HFFc6 (cell line): ENCODE measurements at regions not wholly inside any gene's neighbourhood (a gene's known extent, or its start where the extent isn't known, plus 50 kb on each side); places are given as distances from the start of the nearest gene placed in this dataset.

Experiments used
- DNase-seq: peaks from one replicate; pipeline ENCODE4 v3.0.0-alpha.2; 2018
- H3K27ac Mint-ChIP-seq: 2 replicates; pipeline ENCODE4 v1.8.0; 2020; ENCODE audit warnings: mild to moderate bottlenecking, mixed read lengths
- H3K27me3 Mint-ChIP-seq: 2 replicates; pipeline ENCODE4 v1.8.0; 2021; ENCODE audit warnings: mild to moderate bottlenecking, moderate library complexity, mixed read lengths; ENCODE audit not compliant: insufficient read depth
- H3K36me3 Mint-ChIP-seq: 2 replicates; pipeline ENCODE4 v1.8.0; 2021; ENCODE audit warnings: low read depth, mixed read lengths
- H3K4me1 Mint-ChIP-seq: 2 replicates; pipeline ENCODE4 v1.8.0; 2020; ENCODE audit warnings: low read depth, mixed read lengths
- H3K4me3 Mint-ChIP-seq: 2 replicates; pipeline ENCODE4 v1.8.0; 2020; ENCODE audit warnings: mild to moderate bottlenecking, moderate library complexity, mixed read lengths
- H3K9me3 Mint-ChIP-seq: 2 replicates; pipeline ENCODE4 v1.8.0; 2020; ENCODE audit warnings: mild to moderate bottlenecking, mixed read lengths
- CTCF ChIP-seq: fragments of 200-600 bp; sonication (generic); IDR thresholded peaks from 2 replicates; pipeline ENCODE4 v1.5.0; 2021; ENCODE audit warnings: antibody characterized with exemption, mild to moderate bottlenecking

- H3K27me3 Mint-ChIP-seq: no peaks in the 10 kb centered on the region
- no peaks in the 10 kb centered on the region for H3K9me3 Mint-ChIP-seq
- H3K36me3 Mint-ChIP-seq: no peaks in the 10 kb centered on the region
- H3K4me1 Mint-ChIP-seq: no peaks in the 10 kb centered on the region
- no peak overlapping the region for H3K27ac Mint-ChIP-seq
- DNase-seq: no peak
- no peak for TF ChIP-seq CTCF
- no peak overlapping the region for H3K4me3 Mint-ChIP-seq
Measured at GRCh38 chr9:87445646-87446045, 52.0 kb upstream of the DAPK1 start.

- no peaks in the 10 kb centered on the region for H3K27me3 Mint-ChIP-seq
- no peaks in the 10 kb centered on the region for H3K4me1 Mint-ChIP-seq
Measured at GRCh38 chr9:87446527-87446926, 51.1 kb upstream of the DAPK1 start.

GRCh38 chr9:87447547-87448432 lies 49.9 kb upstream of the DAPK1 start:
- no peak overlapping the region for H3K4me3 Mint-ChIP-seq
- DNase-seq: no peak
- no peaks in the 10 kb centered on the region for H3K9me3 Mint-ChIP-seq
- no peak for TF ChIP-seq CTCF
- H3K36me3 Mint-ChIP-seq: no peaks in the 10 kb centered on the region
- no peak overlapping the region for H3K27ac Mint-ChIP-seq
- H3K4me1 Mint-ChIP-seq: no peaks in the 10 kb centered on the region
- no peaks in the 10 kb centered on the region for H3K27me3 Mint-ChIP-seq

More at GRCh38 chr9:87446527-87446926, 51.1 kb upstream of the DAPK1 start:
- no peak for DNase-seq
- H3K36me3 Mint-ChIP-seq: no peaks in the 10 kb centered on the region
- H3K4me3 Mint-ChIP-seq: no peak overlapping the region
- no peak overlapping the region for H3K27ac Mint-ChIP-seq
- H3K9me3 Mint-ChIP-seq: no peaks in the 10 kb centered on the region
- no peak for TF ChIP-seq CTCF
